ENCODE measurements at regions not wholly inside any gene's neighbourhood (a gene's known extent, or its start where the extent isn't known, plus 50 kb on each side); places are given as distances from the start of the nearest gene placed in this dataset.

GRCh38 chr4:130542953-130543352, 1447.0 kb downstream of the C4orf33 start:
- no peak overlapping the region for H3K56ac ChIP-seq (ENCODE audit: extremely low read depth, insufficient read depth, low read length)
- no peak overlapping the region; the same call in 1 of the 2 replicates for H3K4me2 ChIP-seq (ENCODE audit: low read depth, low read length)
- no TSS peak for BruUV-seq (replicated peaks)
- no peaks in the 10 kb centered on the region for H3K79me1 ChIP-seq (ENCODE audit: low read depth in 1 of 2, low read length in 2 of 2)
- H2BK120ac ChIP-seq (ENCODE audit: low read depth, low read length), result no peak overlapping the region
- H3K4ac ChIP-seq (ENCODE audit: low read depth, low read length), result no peak overlapping the region
- dilution Hi-C loops (cut with HindIII; ENCODE audit: low sequenced_read_pairs, unreplicated experiment), result no loop called here
- H3K9me3 ChIP-seq (ENCODE audit: control insufficient read depth, insufficient read depth, low read length), result no peaks in the 10 kb centered on the region
- H2AFZ ChIP-seq (replicated peaks; ENCODE audit: low read length, poor library complexity), result no peak overlapping the region
- no peaks in the 10 kb centered on the region for H3K36me3 ChIP-seq (ENCODE audit: control insufficient read depth, insufficient read depth, low read length)
- no peak overlapping the region for H2BK20ac ChIP-seq (ENCODE audit: low read depth, low read length)
- no CpG with 5 or more reads among the region's 6 CpGs for WGBS, 2 experiments (ENCODE audit: extremely low coverage in 2 of 2, insufficient read length in 1 of 2)
- H2AK9ac ChIP-seq (replicated peaks; ENCODE audit: low read depth, low read length, poor library complexity), result no peak overlapping the region
- H3K27me3 ChIP-seq (ENCODE audit: control insufficient read depth, insufficient read depth, low read length), result no peaks in the 10 kb centered on the region
- no peak overlapping the region for H2BK5ac ChIP-seq (ENCODE audit: low read depth, low read length, poor library complexity, severe bottlenecking)
- no peaks in the 10 kb centered on the region for H3K4me1 ChIP-seq (ENCODE audit: control insufficient read depth, insufficient read depth, low read length)
- H4K91ac ChIP-seq (ENCODE audit: insufficient read depth, low read depth, low read length), result no peak overlapping the region
- no peak overlapping the region for H2AK5ac ChIP-seq (ENCODE audit: low read depth, low read length)
- ATAC-seq (ENCODE audit: low read depth), result no peak
- H3K23ac ChIP-seq (ENCODE audit: low read depth, low read length), result no peak overlapping the region
- H4K20me1 ChIP-seq (ENCODE audit: insufficient read depth, low read length), result no peaks in the 10 kb centered on the region
- no peak overlapping the region for H4K8ac ChIP-seq (ENCODE audit: low read depth in 2 of 2, low read length in 2 of 2)
- H3K9ac ChIP-seq (ENCODE audit: low read depth, low read length), result no peak overlapping the region
- in situ Hi-C loops (cut with MboI; ENCODE audit: low sequenced_read_pairs), result no loop called here
- no peak overlapping the region for H4K5ac ChIP-seq (ENCODE audit: low read depth, low read length)
- H3K9me1 ChIP-seq (ENCODE audit: insufficient read depth, low read length), result no peaks in the 10 kb centered on the region
- ChIA-PET CTCF (no interaction called here), POLR2A (ENCODE audit: unreplicated experiment) (no interaction called here)
- TF ChIP-seq POLR2A (IDR thresholded peaks at IDR 0.05; ENCODE audit: low read depth, low read length) (no peak), CHD1 (IDR thresholded peaks at IDR 0.05; ENCODE audit: low read depth, low read length) (no peak), CTCF (conservative IDR thresholded peaks at IDR 0.05; ENCODE audit: low read depth, low read length) (no peak), FOS (IDR thresholded peaks at IDR 0.05; ENCODE audit: low read depth, low read length) (no peak), USF2 (IDR thresholded peaks at IDR 0.05; ENCODE audit: low read depth, low read length) (no peak), MAFK (IDR thresholded peaks at IDR 0.05; ENCODE audit: low read depth, low read length) (no peak)
- H3K14ac ChIP-seq (replicated peaks; ENCODE audit: low read depth, low read length), result no peak overlapping the region
- intact Hi-C loops (cut with micrococcal nuclease), result no loop called here
- H2BK15ac ChIP-seq (ENCODE audit: low read depth, low read length), result no peak overlapping the region
- no peak overlapping the region for H3K27ac ChIP-seq (ENCODE audit: insufficient read depth, low read length)
- DNase-seq, result no peak
- H3K18ac ChIP-seq (ENCODE audit: low read depth, low read length), result no peak overlapping the region
- H3K4me3 ChIP-seq (ENCODE audit: insufficient read depth, low read depth, low read length), result no peak overlapping the region

Measured in IMR-90 (cell line).